ENCODE measurements at regions not wholly inside any gene's neighbourhood (a gene's known extent, or its start where the extent isn't known, plus 50 kb on each side); places are given as distances from the start of the nearest gene placed in this dataset.

DNA sequence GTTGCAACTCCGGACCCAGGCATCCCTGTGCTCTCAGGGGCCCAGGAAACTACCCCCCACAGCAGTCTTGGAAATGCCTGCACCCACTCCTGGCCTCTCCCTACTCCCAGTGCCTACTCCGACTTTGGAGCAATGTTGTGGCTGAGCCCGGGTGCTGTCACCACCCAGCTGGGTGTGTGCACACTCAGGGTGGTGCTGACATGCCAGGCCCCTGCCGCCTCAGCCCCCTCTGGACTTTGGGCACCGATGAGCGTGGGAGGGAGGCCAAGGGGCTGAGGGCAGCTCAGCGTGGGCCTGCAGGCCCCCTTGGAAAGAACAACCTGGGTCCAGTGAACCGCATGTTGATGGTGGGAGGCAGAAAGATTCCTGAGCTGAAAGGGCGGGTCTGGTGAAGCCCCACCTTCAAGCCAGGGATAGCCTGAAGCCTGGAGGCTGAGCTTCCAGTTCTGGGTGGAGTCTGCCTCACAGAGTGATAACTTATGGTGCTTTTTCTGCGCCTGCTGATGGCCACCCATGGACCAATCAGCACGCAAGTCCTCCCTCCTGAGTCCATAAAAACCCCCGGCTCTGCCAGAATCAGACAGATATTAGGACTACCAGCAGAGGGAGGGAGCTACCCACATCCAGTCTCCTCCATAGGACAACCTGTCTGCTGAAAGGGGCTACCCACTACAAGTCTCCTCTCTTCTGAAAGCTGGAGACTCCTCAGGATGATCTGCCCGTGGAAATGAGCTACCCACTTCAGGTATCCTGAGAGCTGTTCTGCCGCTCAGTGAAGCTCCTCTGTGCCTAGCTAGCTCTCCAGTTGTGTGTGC lies 380.4 kb upstream of the SORCS1 start:
- CTCF ChIA-PET: no interaction called here
- H3K56ac ChIP-seq (ENCODE audit: extremely low read depth, insufficient read depth, low read length): no peak overlapping the region
- no peaks in the 10 kb centered on the region for H3K36me3 ChIP-seq (ENCODE audit: control insufficient read depth, insufficient read depth, low read length)
- in situ Hi-C loops (cut with MboI; ENCODE audit: low sequenced_read_pairs) (no loop called here), dilution Hi-C loops (cut with HindIII; ENCODE audit: low sequenced_read_pairs, unreplicated experiment) (no loop called here), intact Hi-C loops (cut with micrococcal nuclease) (no loop called here)
- no peak overlapping the region for H2BK120ac ChIP-seq (ENCODE audit: low read depth, low read length)
- no peak overlapping the region for H3K14ac ChIP-seq (replicated peaks; ENCODE audit: low read depth, low read length)
- H3K4me2 ChIP-seq (ENCODE audit: low read depth, low read length): no peak overlapping the region
- H4K5ac ChIP-seq (ENCODE audit: low read depth, low read length): no peak overlapping the region
- no peak overlapping the region for H2AK5ac ChIP-seq (ENCODE audit: low read depth, low read length)
- H4K8ac ChIP-seq (ENCODE audit: low read depth in 2 of 2, low read length in 2 of 2): no peak overlapping the region
- H3K23ac ChIP-seq (ENCODE audit: low read depth, low read length): no peak overlapping the region
- no peaks in the 10 kb centered on the region for H3K27me3 ChIP-seq (ENCODE audit: control insufficient read depth, insufficient read depth, low read length)
- H2BK15ac ChIP-seq (ENCODE audit: low read depth, low read length): no peak overlapping the region
- H4K91ac ChIP-seq (ENCODE audit: insufficient read depth, low read depth, low read length): no peak overlapping the region
- H2BK20ac ChIP-seq (ENCODE audit: low read depth, low read length): no peak overlapping the region
- H3K4me1 ChIP-seq (ENCODE audit: control insufficient read depth, insufficient read depth, low read length): no peaks in the 10 kb centered on the region
- H2AFZ ChIP-seq (replicated peaks; ENCODE audit: low read length, poor library complexity): no peak overlapping the region
- H3K9ac ChIP-seq (ENCODE audit: low read depth, low read length): no peak overlapping the region
- ATAC-seq (ENCODE audit: low read depth): no peak
- no peaks in the 10 kb centered on the region for H4K20me1 ChIP-seq (ENCODE audit: insufficient read depth, low read length)
- no TSS peak for BruUV-seq (replicated peaks)
- DNase-seq: no peak
- no peak overlapping the region for H3K18ac ChIP-seq (ENCODE audit: low read depth, low read length)
- H3K9me3 ChIP-seq (ENCODE audit: control insufficient read depth, insufficient read depth, low read length): peaks cover 15% of the 10 kb centered on the region
- H2BK5ac ChIP-seq (ENCODE audit: low read depth, low read length, poor library complexity, severe bottlenecking): no peak overlapping the region
- WGBS, 2 experiments (ENCODE audit: extremely low coverage in 2 of 2, insufficient read length in 1 of 2): 53% methylated on average over 3 of the region's 14 CpGs; no CpG with 5 or more reads in 1 of the 2 experiments
- TF ChIP-seq NFE2L2 (IDR thresholded peaks at IDR 0.05; ENCODE audit: low read depth, low read length) (no peak), RCOR1 (IDR thresholded peaks at IDR 0.05; ENCODE audit: insufficient replicate concordance, low read length) (no peak), MXI1 (IDR thresholded peaks at IDR 0.05; ENCODE audit: borderline replicate concordance, low read depth, low read length) (no peak), BHLHE40 (IDR thresholded peaks at IDR 0.05; ENCODE audit: low read depth, low read length) (no peak), POLR2A (IDR thresholded peaks at IDR 0.05; ENCODE audit: low read depth, low read length) (no peak), MAFK (IDR thresholded peaks at IDR 0.05; ENCODE audit: low read depth, low read length) (no peak), FOS (IDR thresholded peaks at IDR 0.05; ENCODE audit: low read depth, low read length) (no peak), RFX5 (IDR thresholded peaks at IDR 0.05; ENCODE audit: low read depth, low read length) (no peak), RAD21 (IDR thresholded peaks at IDR 0.05; ENCODE audit: low read length) (no peak), SMC3 (IDR thresholded peaks at IDR 0.05; ENCODE audit: low read depth, low read length) (no peak)
- TF ChIP-seq, protein P1, sequence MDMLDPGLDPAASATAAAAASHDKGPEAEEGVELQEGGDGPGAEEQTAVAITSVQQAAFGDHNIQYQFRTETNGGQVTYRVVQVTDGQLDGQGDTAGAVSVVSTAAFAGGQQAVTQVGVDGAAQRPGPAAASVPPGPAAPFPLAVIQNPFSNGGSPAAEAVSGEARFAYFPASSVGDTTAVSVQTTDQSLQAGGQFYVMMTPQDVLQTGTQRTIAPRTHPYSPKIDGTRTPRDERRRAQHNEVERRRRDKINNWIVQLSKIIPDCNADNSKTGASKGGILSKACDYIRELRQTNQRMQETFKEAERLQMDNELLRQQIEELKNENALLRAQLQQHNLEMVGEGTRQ (IDR thresholded peaks at IDR 0.05; ENCODE audit: low read depth, low read length): no peak
- TF ChIP-seq, protein P2, sequence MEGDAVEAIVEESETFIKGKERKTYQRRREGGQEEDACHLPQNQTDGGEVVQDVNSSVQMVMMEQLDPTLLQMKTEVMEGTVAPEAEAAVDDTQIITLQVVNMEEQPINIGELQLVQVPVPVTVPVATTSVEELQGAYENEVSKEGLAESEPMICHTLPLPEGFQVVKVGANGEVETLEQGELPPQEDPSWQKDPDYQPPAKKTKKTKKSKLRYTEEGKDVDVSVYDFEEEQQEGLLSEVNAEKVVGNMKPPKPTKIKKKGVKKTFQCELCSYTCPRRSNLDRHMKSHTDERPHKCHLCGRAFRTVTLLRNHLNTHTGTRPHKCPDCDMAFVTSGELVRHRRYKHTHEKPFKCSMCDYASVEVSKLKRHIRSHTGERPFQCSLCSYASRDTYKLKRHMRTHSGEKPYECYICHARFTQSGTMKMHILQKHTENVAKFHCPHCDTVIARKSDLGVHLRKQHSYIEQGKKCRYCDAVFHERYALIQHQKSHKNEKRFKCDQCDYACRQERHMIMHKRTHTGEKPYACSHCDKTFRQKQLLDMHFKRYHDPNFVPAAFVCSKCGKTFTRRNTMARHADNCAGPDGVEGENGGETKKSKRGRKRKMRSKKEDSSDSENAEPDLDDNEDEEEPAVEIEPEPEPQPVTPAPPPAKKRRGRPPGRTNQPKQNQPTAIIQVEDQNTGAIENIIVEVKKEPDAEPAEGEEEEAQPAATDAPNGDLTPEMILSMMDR (conservative IDR thresholded peaks at IDR 0.05; ENCODE audit: low read depth, low read length): no peak
- H3K4ac ChIP-seq (ENCODE audit: low read depth, low read length): no peak overlapping the region
- POLR2A ChIA-PET (ENCODE audit: unreplicated experiment): no interaction called here
- no peak overlapping the region for H2AK9ac ChIP-seq (replicated peaks; ENCODE audit: low read depth, low read length, poor library complexity)
- no peak overlapping the region for H3K4me3 ChIP-seq (ENCODE audit: insufficient read depth, low read depth, low read length)
- H3K27ac ChIP-seq (ENCODE audit: insufficient read depth, low read length): no peak overlapping the region
- no peaks in the 10 kb centered on the region for H3K79me1 ChIP-seq (ENCODE audit: low read depth in 1 of 2, low read length in 2 of 2)
- H3K9me1 ChIP-seq (ENCODE audit: insufficient read depth, low read length): no peaks in the 10 kb centered on the region

All from IMR-90 (cell line).